ENCODE measurements at regions not wholly inside any gene's neighbourhood (a gene's known extent, or its start where the extent isn't known, plus 50 kb on each side); places are given as distances from the start of the nearest gene placed in this dataset.

GRCh38 chr12:93981411-93981810 lies 167.0 kb upstream of the PLXNC1 start:
- POLR2A ChIA-PET: no interaction called here
- DNase-seq (ENCODE audit: low read depth, low spot score): no peak
- CTCF ChIA-PET: interaction anchor here (0.7 to 1.3 kb wide), 2 partner anchors 11 to 478 kb away, joined by 3 read pairs; no protein-coding TSS in a partner anchor
- TF ChIP-seq CTCF (IDR thresholded peaks at IDR 0.05; ENCODE audit: insufficient read depth, low read length, missing control alignments): no peak
- no peak overlapping the region for H3K4me3 ChIP-seq (ENCODE audit: low read depth, low read length)

- CTCF ChIA-PET: interaction anchor here (0.8 to 2.2 kb wide), 9 partner anchors 9 to 563 kb away, joined by 3 to 8 read pairs (median 3); no protein-coding TSS in a partner anchor
Observed at GRCh38 chr12:93982771-93983315, 165.5 kb upstream of the PLXNC1 start.

GRCh38 chr12:93984005-93984404 lies 164.4 kb upstream of the PLXNC1 start:
- no peak for DNase-seq (ENCODE audit: low read depth, low spot score)
- no peak overlapping the region for H3K4me3 ChIP-seq (ENCODE audit: low read depth, low read length)
- TF ChIP-seq CTCF (IDR thresholded peaks at IDR 0.05; ENCODE audit: insufficient read depth, low read length, missing control alignments): no peak
- ChIA-PET CTCF (interaction anchor here (1.1 to 2.2 kb wide), 3 partner anchors 12 to 564 kb away, joined by 3 to 8 read pairs (median 4); no protein-coding TSS in a partner anchor), POLR2A (no interaction called here)

More at GRCh38 chr12:93982771-93983315, 165.5 kb upstream of the PLXNC1 start:
- DNase-seq (ENCODE audit: low read depth, low spot score): peak; percentile 53
- no peak overlapping the region for H3K4me3 ChIP-seq (ENCODE audit: low read depth, low read length)
- TF ChIP-seq CTCF (IDR thresholded peaks at IDR 0.05; ENCODE audit: insufficient read depth, low read length, missing control alignments): no peak
- POLR2A ChIA-PET: no interaction called here

- TF ChIP-seq CTCF (IDR thresholded peaks at IDR 0.05; ENCODE audit: insufficient read depth, low read length, missing control alignments): no peak
- no peak for DNase-seq (ENCODE audit: low read depth, low spot score)
- POLR2A ChIA-PET: no interaction called here
- CTCF ChIA-PET: interaction anchor here (1.6 to 2.3 kb wide), 2 partner anchors 112 to 169 kb away, joined by 3 to 19 read pairs; no protein-coding TSS in a partner anchor
- H3K4me3 ChIP-seq (ENCODE audit: low read depth, low read length): no peak overlapping the region
Observed at GRCh38 chr12:93989949-93990348, 158.4 kb upstream of the PLXNC1 start.

- POLR2A ChIA-PET: no interaction called here
- no peak for DNase-seq (ENCODE audit: low read depth, low spot score)
- TF ChIP-seq CTCF (IDR thresholded peaks at IDR 0.05; ENCODE audit: insufficient read depth, low read length, missing control alignments): peak; percentile 53
- CTCF ChIA-PET: interaction anchor here (1.0 to 2.3 kb wide), 9 partner anchors 8 to 249 kb away, joined by 3 to 19 read pairs (median 4); no protein-coding TSS in a partner anchor
- no peak overlapping the region for H3K4me3 ChIP-seq (ENCODE audit: low read depth, low read length)
Observed at GRCh38 chr12:93990832-93991803, 157.3 kb upstream of the PLXNC1 start.

Measured in AG04449 (cell line).